ENCODE measurements at regions not wholly inside any gene's neighbourhood (a gene's known extent, or its start where the extent isn't known, plus 50 kb on each side); places are given as distances from the start of the nearest gene placed in this dataset.

GRCh38 chr5:12623408-12623807 is 719.2 kb upstream of the CTNND2 start:
- TF ChIP-seq CTCF (conservative IDR thresholded peaks at IDR 0.05; ENCODE audit: low read length): no peak
- no peak for TF ChIP-seq EZH2phosphoT487 (IDR thresholded peaks at IDR 0.05; ENCODE audit: borderline replicate concordance, low read depth, low read length)
